Mesendoderm (in vitro differentiated cells): ENCODE measurements at regions not wholly inside any gene's neighbourhood (a gene's known extent, or its start where the extent isn't known, plus 50 kb on each side); places are given as distances from the start of the nearest gene placed in this dataset.

ENCODE experiments used
- DNase-seq: peaks from one replicate; pipeline ENCODE4 v3.0.0; 2013
- H2AK5ac ChIP-seq: 2 replicates; pipeline ENCODE4 v1.6.1; 2013; ENCODE audit warnings: low read length, inconsistent platforms
- H2BK120ac ChIP-seq: 2 replicates; pipeline ENCODE4 v1.6.1; 2013; ENCODE audit warnings: low read depth, mild to moderate bottlenecking, low read length, moderate library complexity, mixed read lengths
- H2BK15ac ChIP-seq: replicated peaks from 2 replicates; pipeline ENCODE4 v1.6.1; 2013; ENCODE audit warnings: low read depth, mild to moderate bottlenecking, moderate library complexity
- H2BK5ac ChIP-seq: 2 replicates; pipeline ENCODE4 v1.6.1; 2013; ENCODE audit warnings: low read length, inconsistent platforms
- H3K18ac ChIP-seq: 2 replicates; pipeline ENCODE4 v1.6.1; 2013; ENCODE audit warnings: mild to moderate bottlenecking, low read length, mixed read lengths
- H3K23ac ChIP-seq: one replicate; pipeline ENCODE4 v1.6.1; 2013; ENCODE audit warnings: low read length
- H3K27ac ChIP-seq: 2 replicates; pipeline ENCODE4 v1.5.1; 2013; ENCODE audit warnings: low read depth, mild to moderate bottlenecking, inconsistent platforms, low read length, moderate library complexity
- H3K27me3 ChIP-seq: 2 replicates; pipeline ENCODE4 v1.6.1; 2013; ENCODE audit warnings: low read length, control low read depth, mild to moderate bottlenecking, inconsistent platforms; ENCODE audit not compliant: insufficient read depth, poor library complexity
- H3K36me3 ChIP-seq: 2 replicates; pipeline ENCODE4 v1.6.1; 2013; ENCODE audit warnings: low read length, inconsistent platforms; ENCODE audit not compliant: control insufficient read depth, insufficient read depth
- H3K4ac ChIP-seq: one replicate; pipeline ENCODE4 v1.6.1; 2013; ENCODE audit warnings: low read depth, mild to moderate bottlenecking, low read length, moderate library complexity
- H3K4me1 ChIP-seq: 2 replicates; pipeline ENCODE4 v1.6.1; 2013; ENCODE audit warnings: low read depth, low read length, inconsistent platforms; ENCODE audit not compliant: control insufficient read depth
- H3K4me2 ChIP-seq: 2 replicates; pipeline ENCODE4 v1.6.1; 2013; ENCODE audit warnings: low read length
- H3K4me3 ChIP-seq: 2 replicates; pipeline ENCODE4 v1.5.1; 2013; ENCODE audit warnings: mild to moderate bottlenecking, low read length
- H3K56ac ChIP-seq: one replicate; pipeline ENCODE4 v1.6.1; 2013; ENCODE audit warnings: low read length
- H3K79me1 ChIP-seq: 2 replicates; pipeline ENCODE4 v1.6.1; 2013; ENCODE audit warnings: low read length, inconsistent platforms
- H3K79me2 ChIP-seq: 2 replicates; pipeline ENCODE4 v1.6.1; 2013; ENCODE audit warnings: mild to moderate bottlenecking, low read length; ENCODE audit not compliant: control insufficient read depth, insufficient read depth
- H3K9ac ChIP-seq: 2 replicates; pipeline ENCODE4 v1.6.1; 2013; ENCODE audit warnings: low read length, inconsistent platforms
- H4K5ac ChIP-seq: one replicate; pipeline ENCODE4 v1.6.1; 2013; ENCODE audit warnings: low read length
- H4K8ac ChIP-seq: one replicate; pipeline ENCODE4 v1.6.1; 2013; ENCODE audit warnings: low read depth, mild to moderate bottlenecking, control low read depth, low read length, moderate library complexity
- WGBS: extraction: QIAGEN DNeasy Blood & Tissue Kit; methylation state at CpG from one replicate; pipeline ENCODE4 v1.1.7; 2013; ENCODE audit warnings: low lambda C conversion rate, missing lambda C conversion rate; ENCODE audit not compliant: insufficient coverage; ENCODE audit errors: extremely low coverage; 5-methylcytosine and 5-hydroxymethylcytosine counted together

GRCh38 chr18:35915056-35915455 is 57.4 kb upstream of the RMP24 start:
- no peak overlapping the region for H3K27ac ChIP-seq
- H2BK5ac ChIP-seq, result no peak overlapping the region
- H2BK120ac ChIP-seq, result no peak overlapping the region
- H3K79me2 ChIP-seq, result no peaks in the 10 kb centered on the region
- H3K4me1 ChIP-seq, result no peaks in the 10 kb centered on the region
- H2BK15ac ChIP-seq, result no peak overlapping the region
- no peak overlapping the region for H3K23ac ChIP-seq
- no peak overlapping the region for H4K8ac ChIP-seq
- H3K18ac ChIP-seq, result no peak overlapping the region
- H4K5ac ChIP-seq, result no peak overlapping the region
- no peaks in the 10 kb centered on the region for H3K27me3 ChIP-seq
- no peak overlapping the region for H3K56ac ChIP-seq
- no peak overlapping the region for H3K4me3 ChIP-seq
- no CpG with 5 or more reads among the region's 4 CpGs for WGBS
- no peak overlapping the region for H2AK5ac ChIP-seq
- H3K9ac ChIP-seq, result no peak overlapping the region
- H3K4me2 ChIP-seq, result no peak overlapping the region
- H3K36me3 ChIP-seq, result no peaks in the 10 kb centered on the region
- DNase-seq, result no peak
- no peak overlapping the region for H3K4ac ChIP-seq
- no peaks in the 10 kb centered on the region for H3K79me1 ChIP-seq

- H3K4me2 ChIP-seq, result no peak overlapping the region
- no peak overlapping the region for H2BK120ac ChIP-seq
- no peak overlapping the region for H3K23ac ChIP-seq
- no peak for DNase-seq
- no peak overlapping the region for H2BK15ac ChIP-seq
- H2AK5ac ChIP-seq, result no peak overlapping the region
- no peak overlapping the region for H2BK5ac ChIP-seq
- H3K4me1 ChIP-seq, result no peaks in the 10 kb centered on the region
- H3K9ac ChIP-seq, result no peak overlapping the region
- H3K36me3 ChIP-seq, result no peaks in the 10 kb centered on the region
- H3K4me3 ChIP-seq, result no peak overlapping the region
- no peak overlapping the region for H3K27ac ChIP-seq
- H3K79me2 ChIP-seq, result no peaks in the 10 kb centered on the region
- no peak overlapping the region for H4K8ac ChIP-seq
- H3K79me1 ChIP-seq, result no peaks in the 10 kb centered on the region
- H3K56ac ChIP-seq, result no peak overlapping the region
- H3K18ac ChIP-seq, result no peak overlapping the region
- no peaks in the 10 kb centered on the region for H3K27me3 ChIP-seq
- H3K4ac ChIP-seq, result no peak overlapping the region
- H4K5ac ChIP-seq, result no peak overlapping the region
Measured at GRCh38 chr18:35917043-35917442, 55.4 kb upstream of the RMP24 start.

GRCh38 chr18:35918564-35918963 is 53.9 kb upstream of the RMP24 start:
- Histone ChIP-seq H3K27ac (no peak overlapping the region), H3K4me1 (no peaks in the 10 kb centered on the region), H3K56ac (peak overlapping the region; percentile 38), H2BK15ac (no peak overlapping the region), H3K4me2 (no peak overlapping the region), H3K27me3 (no peaks in the 10 kb centered on the region), H4K5ac (no peak overlapping the region), H2BK120ac (no peak overlapping the region), H3K18ac (no peak overlapping the region), H3K9ac (no peak overlapping the region), H3K4me3 (no peak overlapping the region), H3K23ac (no peak overlapping the region), H3K79me2 (no peaks in the 10 kb centered on the region), H3K79me1 (no peaks in the 10 kb centered on the region), H2BK5ac (no peak overlapping the region), H3K36me3 (no peaks in the 10 kb centered on the region), H3K4ac (no peak overlapping the region), H4K8ac (no peak overlapping the region), H2AK5ac (no peak overlapping the region)
- no peak for DNase-seq
- no CpG with 5 or more reads among the region's 1 CpG for WGBS

- no peak overlapping the region for H4K8ac ChIP-seq
- no peak overlapping the region for H2AK5ac ChIP-seq
- H2BK120ac ChIP-seq, result no peak overlapping the region
Measured at GRCh38 chr18:35919179-35919578, 53.3 kb upstream of the RMP24 start.

GRCh38 chr18:35920623-35921022 is 51.9 kb upstream of the RMP24 start:
- Histone ChIP-seq H3K36me3 (no peaks in the 10 kb centered on the region), H3K4me2 (no peak overlapping the region), H2BK5ac (no peak overlapping the region), H3K9ac (no peak overlapping the region), H3K18ac (no peak overlapping the region), H3K56ac (no peak overlapping the region), H3K79me2 (no peaks in the 10 kb centered on the region), H3K27me3 (no peaks in the 10 kb centered on the region), H3K27ac (no peak overlapping the region), H3K4me3 (no peak overlapping the region), H3K4ac (no peak overlapping the region), H2AK5ac (no peak overlapping the region), H3K79me1 (no peaks in the 10 kb centered on the region), H4K5ac (no peak overlapping the region), H3K4me1 (peaks cover 3% of the 10 kb centered on the region), H2BK120ac (no peak overlapping the region), H4K8ac (no peak overlapping the region), H3K23ac (no peak overlapping the region), H2BK15ac (no peak overlapping the region)
- no peak for DNase-seq
- WGBS, result no CpG with 5 or more reads among the region's 1 CpG

More at GRCh38 chr18:35919179-35919578, 53.3 kb upstream of the RMP24 start:
- Histone ChIP-seq H3K79me1 (no peaks in the 10 kb centered on the region), H3K4ac (no peak overlapping the region), H4K5ac (no peak overlapping the region), H2BK5ac (no peak overlapping the region), H2BK15ac (no peak overlapping the region), H3K4me1 (peaks cover 3% of the 10 kb centered on the region), H3K36me3 (no peaks in the 10 kb centered on the region), H3K56ac (peak overlapping the region; percentile 34), H3K79me2 (no peaks in the 10 kb centered on the region), H3K9ac (no peak overlapping the region), H3K27me3 (no peaks in the 10 kb centered on the region), H3K27ac (no peak overlapping the region), H3K4me3 (no peak overlapping the region), H3K23ac (no peak overlapping the region), H3K4me2 (no peak overlapping the region), H3K18ac (no peak overlapping the region)
- no peak for DNase-seq
- no CpG with 5 or more reads among the region's 2 CpGs for WGBS
